ENCODE measurements at regions not wholly inside any gene's neighbourhood (a gene's known extent, or its start where the extent isn't known, plus 50 kb on each side); places are given as distances from the start of the nearest gene placed in this dataset.

DNA sequence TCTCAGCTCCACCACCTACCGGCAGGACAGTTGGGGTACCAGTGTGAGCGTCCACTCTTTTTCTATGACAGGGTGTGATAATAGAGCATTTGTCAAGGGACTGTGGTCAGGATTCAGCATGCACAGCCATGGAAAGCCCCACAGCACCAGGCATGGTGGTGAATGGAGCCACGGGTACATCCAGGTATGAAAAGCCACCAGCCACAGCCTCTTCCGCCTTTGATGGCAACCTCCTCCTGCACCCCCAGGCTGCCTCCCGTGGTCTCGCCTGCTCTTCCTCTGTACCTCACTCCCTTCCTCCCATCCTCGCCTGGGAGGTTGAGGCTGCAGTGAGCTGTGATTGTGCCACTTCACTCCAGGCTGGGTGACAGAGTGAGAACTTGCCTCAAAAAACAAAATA lies 90.2 kb upstream of the CHST15 start:
- Mint-ChIP-seq H3K4me1 (ENCODE audit: low read depth) (peaks cover 3% of the 10 kb centered on the region), H3K9me3 (no peaks in the 10 kb centered on the region), H3K4me3 (no peak overlapping the region), H3K27ac (no peak overlapping the region), H3K27me3 (no peaks in the 10 kb centered on the region), H3K36me3 (ENCODE audit: low read depth) (no peaks in the 10 kb centered on the region)
- TF ChIP-seq, protein P1, sequence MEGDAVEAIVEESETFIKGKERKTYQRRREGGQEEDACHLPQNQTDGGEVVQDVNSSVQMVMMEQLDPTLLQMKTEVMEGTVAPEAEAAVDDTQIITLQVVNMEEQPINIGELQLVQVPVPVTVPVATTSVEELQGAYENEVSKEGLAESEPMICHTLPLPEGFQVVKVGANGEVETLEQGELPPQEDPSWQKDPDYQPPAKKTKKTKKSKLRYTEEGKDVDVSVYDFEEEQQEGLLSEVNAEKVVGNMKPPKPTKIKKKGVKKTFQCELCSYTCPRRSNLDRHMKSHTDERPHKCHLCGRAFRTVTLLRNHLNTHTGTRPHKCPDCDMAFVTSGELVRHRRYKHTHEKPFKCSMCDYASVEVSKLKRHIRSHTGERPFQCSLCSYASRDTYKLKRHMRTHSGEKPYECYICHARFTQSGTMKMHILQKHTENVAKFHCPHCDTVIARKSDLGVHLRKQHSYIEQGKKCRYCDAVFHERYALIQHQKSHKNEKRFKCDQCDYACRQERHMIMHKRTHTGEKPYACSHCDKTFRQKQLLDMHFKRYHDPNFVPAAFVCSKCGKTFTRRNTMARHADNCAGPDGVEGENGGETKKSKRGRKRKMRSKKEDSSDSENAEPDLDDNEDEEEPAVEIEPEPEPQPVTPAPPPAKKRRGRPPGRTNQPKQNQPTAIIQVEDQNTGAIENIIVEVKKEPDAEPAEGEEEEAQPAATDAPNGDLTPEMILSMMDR (IDR thresholded peaks at IDR 0.05) = no peak
- intact Hi-C loops (cut with micrococcal nuclease) = no loop called here
- ATAC-seq = no peak
- ChIA-PET POLR2A (no interaction called here), CTCF (interaction anchor here (0.7 kb wide), 1 partner anchor 205 kb away, joined by 3 read pairs; no protein-coding TSS in a partner anchor)
- DNase-seq = no peak

DNA sequence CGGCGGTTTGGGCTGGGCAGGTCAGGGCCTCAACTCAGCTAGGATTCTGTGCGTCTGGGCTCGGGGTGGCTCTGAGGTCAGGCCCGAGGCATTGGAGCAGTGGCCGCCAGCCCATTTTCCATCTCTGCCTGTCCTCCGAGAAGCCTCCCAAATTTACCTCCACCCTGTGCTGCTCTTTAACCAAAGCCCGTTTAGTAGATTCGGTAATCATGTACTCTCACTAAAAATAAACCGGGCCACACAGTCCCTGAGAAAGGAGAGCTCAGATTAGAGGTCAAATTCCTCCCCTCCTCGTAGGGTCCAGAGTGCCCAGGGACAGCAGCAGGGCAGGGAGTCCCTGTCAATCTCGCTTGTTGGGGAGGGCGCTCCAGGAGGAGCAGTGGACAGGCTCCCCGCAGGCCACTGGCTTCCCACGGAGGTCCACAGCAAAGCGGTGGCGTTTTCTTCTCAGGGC lies 88.7 kb upstream of the CHST15 start:
- no peaks in the 10 kb centered on the region for H3K27me3 Mint-ChIP-seq
- intact Hi-C loops (cut with micrococcal nuclease) = no loop called here
- no peak for DNase-seq
- H3K4me3 Mint-ChIP-seq = no peak overlapping the region
- no peaks in the 10 kb centered on the region for H3K9me3 Mint-ChIP-seq
- H3K36me3 Mint-ChIP-seq (ENCODE audit: low read depth) = no peaks in the 10 kb centered on the region
- no peak overlapping the region for H3K27ac Mint-ChIP-seq
- TF ChIP-seq, protein P1 (IDR thresholded peaks at IDR 0.05) = no peak
- ATAC-seq = no peak
- ChIA-PET CTCF (no interaction called here), POLR2A (interaction anchor here (1.0 kb wide), 1 partner anchor 91 kb away, joined by 3 read pairs; no protein-coding TSS in a partner anchor)
- peaks cover 3% of the 10 kb centered on the region for H3K4me1 Mint-ChIP-seq (ENCODE audit: low read depth)

DNA sequence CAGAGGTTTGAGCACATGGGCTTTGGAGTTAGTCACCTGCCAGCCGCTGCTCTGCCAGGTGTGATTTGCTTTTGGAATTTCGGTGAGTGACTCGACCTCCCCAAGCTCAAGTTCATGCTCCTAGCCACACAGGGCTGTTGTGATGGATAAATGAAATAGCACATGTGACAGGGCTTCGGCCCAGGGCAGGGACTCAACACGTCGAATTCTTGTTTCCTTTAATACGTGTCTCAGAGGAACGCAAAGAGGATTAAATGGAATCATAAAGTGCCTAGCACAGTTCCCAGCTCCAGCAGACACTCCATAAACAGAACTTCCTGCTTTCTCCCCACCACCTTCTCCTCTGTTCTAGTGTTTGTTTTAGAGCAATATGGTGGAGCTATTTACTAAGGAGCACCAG lies 88.3 kb upstream of the CHST15 start:
- CTCF ChIA-PET = no interaction called here
- no peaks in the 10 kb centered on the region for H3K9me3 Mint-ChIP-seq
- H3K27ac Mint-ChIP-seq = no peak overlapping the region
- POLR2A ChIA-PET = interaction anchor here (1.0 kb wide), 1 partner anchor 91 kb away, joined by 3 read pairs; no protein-coding TSS in a partner anchor
- ATAC-seq (no peak), DNase-seq (no peak)
- intact Hi-C loops (cut with micrococcal nuclease) = no loop called here
- H3K27me3 Mint-ChIP-seq = no peaks in the 10 kb centered on the region
- no peak overlapping the region for H3K4me3 Mint-ChIP-seq
- peaks cover 3% of the 10 kb centered on the region for H3K4me1 Mint-ChIP-seq (ENCODE audit: low read depth)
- TF ChIP-seq, protein P1 (IDR thresholded peaks at IDR 0.05) = no peak
- H3K36me3 Mint-ChIP-seq (ENCODE audit: low read depth) = no peaks in the 10 kb centered on the region

DNA sequence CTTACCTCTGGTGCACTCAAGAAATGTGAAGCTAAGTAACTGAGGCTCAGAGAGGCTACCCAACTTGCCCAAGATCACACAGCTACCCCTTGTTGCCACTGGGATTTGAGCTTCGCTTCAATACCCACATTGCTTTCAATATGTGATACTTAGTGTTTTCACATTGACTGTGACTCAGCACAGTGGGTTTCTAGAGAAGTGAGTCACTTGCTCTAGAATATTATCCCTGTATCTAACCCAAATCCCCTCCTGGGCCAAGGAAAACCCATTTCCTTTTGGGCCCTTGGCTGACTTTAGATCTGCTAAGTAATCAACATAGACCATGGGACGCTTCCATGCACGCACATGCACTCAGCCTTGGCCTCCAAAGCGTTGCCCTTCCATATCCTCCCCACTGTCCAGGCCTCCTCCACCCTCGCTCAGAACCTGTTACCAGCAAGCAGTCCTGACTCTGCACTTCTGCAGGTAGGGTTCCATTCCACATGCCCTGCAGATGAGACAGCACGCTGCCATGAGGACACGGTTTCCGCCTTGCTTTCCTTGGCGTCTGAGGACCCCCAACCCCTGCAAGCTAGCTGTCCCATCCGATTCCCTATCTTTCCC lies 87.7 kb upstream of the CHST15 start:
- TF ChIP-seq, protein P1 (IDR thresholded peaks at IDR 0.05) = no peak
- Mint-ChIP-seq H3K9me3 (no peaks in the 10 kb centered on the region), H3K4me1 (ENCODE audit: low read depth) (peaks cover 7% of the 10 kb centered on the region), H3K36me3 (ENCODE audit: low read depth) (no peaks in the 10 kb centered on the region), H3K27ac (no peak overlapping the region), H3K4me3 (no peak overlapping the region), H3K27me3 (no peaks in the 10 kb centered on the region)
- peak; percentile 77 for ATAC-seq
- POLR2A ChIA-PET = no interaction called here
- CTCF ChIA-PET = no interaction called here
- intact Hi-C loops (cut with micrococcal nuclease) = no loop called here
- DNase-seq = peak; percentile 10

DNA sequence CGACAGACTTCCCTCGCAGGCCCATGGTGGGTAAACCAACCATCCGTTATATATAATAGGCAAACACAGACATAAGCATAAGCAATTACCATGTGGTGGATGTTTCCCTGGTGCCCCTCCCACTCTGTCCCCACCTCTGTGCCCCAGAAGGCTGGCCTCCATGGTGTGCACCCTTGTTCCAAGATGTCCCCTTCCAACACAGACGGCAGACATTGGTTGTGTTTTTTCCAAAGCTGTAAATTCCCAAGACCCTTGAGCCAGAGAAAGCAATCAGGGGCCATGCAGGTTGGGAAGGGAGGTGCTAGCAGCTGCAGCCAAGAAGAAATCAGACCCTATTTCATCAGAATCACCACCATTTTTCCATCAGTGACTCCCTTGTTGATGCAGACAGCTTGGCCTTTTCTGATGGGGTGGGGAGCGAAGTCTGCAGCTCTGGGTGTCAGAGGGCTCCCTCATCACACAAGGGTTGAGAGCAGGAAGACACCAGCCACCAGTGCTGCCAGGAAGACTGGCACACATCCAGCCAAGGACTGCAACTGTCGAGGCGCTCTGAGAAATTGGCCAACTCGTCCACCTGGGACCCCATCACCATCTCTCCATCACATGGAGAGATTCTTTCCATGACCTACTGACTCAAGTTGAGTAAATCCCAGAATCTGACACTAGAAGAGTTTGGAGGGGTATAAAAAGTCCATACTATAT lies 86.8 kb upstream of the CHST15 start:
- POLR2A ChIA-PET = no interaction called here
- Mint-ChIP-seq H3K4me3 (no peak overlapping the region), H3K4me1 (ENCODE audit: low read depth) (peaks cover 11% of the 10 kb centered on the region), H3K9me3 (no peaks in the 10 kb centered on the region), H3K36me3 (ENCODE audit: low read depth) (no peaks in the 10 kb centered on the region), H3K27me3 (no peaks in the 10 kb centered on the region), H3K27ac (no peak overlapping the region)
- CTCF ChIA-PET = interaction anchor here (1.4 kb wide), 1 partner anchor 186 kb away, joined by 3 read pairs; no protein-coding TSS in a partner anchor
- ATAC-seq (no peak), DNase-seq (no peak)
- intact Hi-C loops (cut with micrococcal nuclease) = no loop called here
- TF ChIP-seq, protein P1 (IDR thresholded peaks at IDR 0.05) = no peak

All from activated CD8-positive, alpha-beta T cell treated with anti-CD3 and anti-CD28 coated beads for 36 hours (primary cell).